ENCODE measurements at regions not wholly inside any gene's neighbourhood (a gene's known extent, or its start where the extent isn't known, plus 50 kb on each side); places are given as distances from the start of the nearest gene placed in this dataset.

- FAIRE-seq (no peak), DNase-seq (ENCODE audit: low read depth, low spot score) (no peak)
- no peak overlapping the region for H3K27ac ChIP-seq (ENCODE audit: insufficient read depth, low read depth, low read length)
- no peak overlapping the region for H3K4me3 ChIP-seq (replicated peaks in 1 of 3; ENCODE audit: insufficient read depth in 1 of 3, low read depth in 1 of 3, low read length in 3 of 3)
- no peaks in the 10 kb centered on the region for H3K36me3 ChIP-seq (ENCODE audit: control insufficient read depth in 2 of 2, extremely low read depth in 1 of 2, insufficient read depth in 2 of 2, low read length in 2 of 2)
- H3K9me1 ChIP-seq (replicated peaks; ENCODE audit: control insufficient read depth, extremely low read depth, insufficient read depth, low read length): no peaks in the 10 kb centered on the region
- TF ChIP-seq EZH2 (IDR thresholded peaks at IDR 0.05; ENCODE audit: borderline replicate concordance, low read depth, low read length, severe bottlenecking): no peak
- TF ChIP-seq FOS (IDR thresholded peaks at IDR 0.05; ENCODE audit: borderline replicate concordance, insufficient read depth, low read length): no peak
- TF ChIP-seq, protein P1, sequence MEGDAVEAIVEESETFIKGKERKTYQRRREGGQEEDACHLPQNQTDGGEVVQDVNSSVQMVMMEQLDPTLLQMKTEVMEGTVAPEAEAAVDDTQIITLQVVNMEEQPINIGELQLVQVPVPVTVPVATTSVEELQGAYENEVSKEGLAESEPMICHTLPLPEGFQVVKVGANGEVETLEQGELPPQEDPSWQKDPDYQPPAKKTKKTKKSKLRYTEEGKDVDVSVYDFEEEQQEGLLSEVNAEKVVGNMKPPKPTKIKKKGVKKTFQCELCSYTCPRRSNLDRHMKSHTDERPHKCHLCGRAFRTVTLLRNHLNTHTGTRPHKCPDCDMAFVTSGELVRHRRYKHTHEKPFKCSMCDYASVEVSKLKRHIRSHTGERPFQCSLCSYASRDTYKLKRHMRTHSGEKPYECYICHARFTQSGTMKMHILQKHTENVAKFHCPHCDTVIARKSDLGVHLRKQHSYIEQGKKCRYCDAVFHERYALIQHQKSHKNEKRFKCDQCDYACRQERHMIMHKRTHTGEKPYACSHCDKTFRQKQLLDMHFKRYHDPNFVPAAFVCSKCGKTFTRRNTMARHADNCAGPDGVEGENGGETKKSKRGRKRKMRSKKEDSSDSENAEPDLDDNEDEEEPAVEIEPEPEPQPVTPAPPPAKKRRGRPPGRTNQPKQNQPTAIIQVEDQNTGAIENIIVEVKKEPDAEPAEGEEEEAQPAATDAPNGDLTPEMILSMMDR (IDR thresholded peaks at IDR 0.05; ENCODE audit: extremely low read depth in 1 of 2, insufficient read depth in 1 of 2, low read depth in 1 of 2, low read length in 2 of 2): no peak
- no peak for TF ChIP-seq POLR2AphosphoS5 (IDR thresholded peaks at IDR 0.05; ENCODE audit: insufficient read depth, low read depth, low read length)
- no peak for TF ChIP-seq JUN (IDR thresholded peaks at IDR 0.05; ENCODE audit: borderline replicate concordance, insufficient read depth, insufficient read length, low read depth)
- TF ChIP-seq GATA2 (IDR thresholded peaks at IDR 0.05; ENCODE audit: insufficient read depth, insufficient read length, low read depth, low read length): no peak
- TF ChIP-seq MYC (IDR thresholded peaks at IDR 0.05; ENCODE audit: low read depth, low read length): no peak
- TF ChIP-seq POLR2A (IDR thresholded peaks at IDR 0.05; ENCODE audit: low read depth, low read length): no peak
- TF ChIP-seq, protein P2, sequence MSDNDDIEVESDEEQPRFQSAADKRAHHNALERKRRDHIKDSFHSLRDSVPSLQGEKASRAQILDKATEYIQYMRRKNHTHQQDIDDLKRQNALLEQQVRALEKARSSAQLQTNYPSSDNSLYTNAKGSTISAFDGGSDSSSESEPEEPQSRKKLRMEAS (IDR thresholded peaks at IDR 0.05; ENCODE audit: insufficient read depth, insufficient read length): no peak
- intact Hi-C loops (cut with micrococcal nuclease): no loop called here
- CTCF ChIA-PET: no interaction called here
- H4K20me1 ChIP-seq (replicated peaks; ENCODE audit: control insufficient read depth, extremely low read depth, insufficient read depth, low read length): no peaks in the 10 kb centered on the region
- H3K4me1 ChIP-seq (ENCODE audit: control insufficient read depth, extremely low read depth, insufficient read depth, low read length): no peaks in the 10 kb centered on the region
- no peaks in the 10 kb centered on the region for H3K79me2 ChIP-seq (ENCODE audit: control insufficient read depth, insufficient read depth, low read length)
- no peak overlapping the region for H3K9ac ChIP-seq (replicated peaks; ENCODE audit: extremely low read depth, insufficient read depth, low read length)
- no peak overlapping the region for H3K4me2 ChIP-seq (ENCODE audit: insufficient read depth, low read length)
- POLR2A ChIA-PET: no interaction called here
- no TSS peak for BruUV-seq (replicated peaks)
- no peaks in the 10 kb centered on the region for H3K27me3 ChIP-seq (ENCODE audit: control insufficient read depth in 2 of 2, insufficient read depth in 2 of 2, low read length in 2 of 2)
- dilution Hi-C loops (cut with MboI; ENCODE audit: extremely low pct_ligation_motif_present, low sequenced_read_pairs): no loop called here
- H3K9me3 ChIP-seq (replicated peaks; ENCODE audit: control insufficient read depth, insufficient read depth, low read length): no peaks in the 10 kb centered on the region
- no peak overlapping the region for H2AFZ ChIP-seq (ENCODE audit: low read depth, low read length)
Observed at GRCh38 chr16:80436510-80436909, 104.3 kb upstream of the DYNLRB2 start.

Measured in endothelial cell of umbilical vein (primary cell).